B cell (primary cell): ENCODE measurements at regions not wholly inside any gene's neighbourhood (a gene's known extent, or its start where the extent isn't known, plus 50 kb on each side); places are given as distances from the start of the nearest gene placed in this dataset.

Experiments used
- CTCF ChIP-seq: fragments of 200-600 bp; IDR thresholded peaks from one replicate; pipeline ENCODE4 v1.8.0; 2022; ENCODE audit warnings: antibody characterized with exemption, mild to moderate bottlenecking
- EZH2 ChIP-seq: IDR thresholded peaks from 2 replicates; pipeline ENCODE4 v1.6.1; 2012; ENCODE audit warnings: borderline replicate concordance, low read depth, mild to moderate bottlenecking, moderate library complexity, low read length; ENCODE audit not compliant: insufficient read depth, poor library complexity, severe bottlenecking

GRCh38 chr21:22880573-22880972 is 1882.4 kb downstream of the NCAM2 start:
- TF ChIP-seq EZH2 (no peak), CTCF (no peak)
